ENCODE measurements at regions not wholly inside any gene's neighbourhood (a gene's known extent, or its start where the extent isn't known, plus 50 kb on each side); places are given as distances from the start of the nearest gene placed in this dataset.

GRCh38 chr1:58011978-58012377, 534.5 kb downstream of the OMA1 start:
- no peak for TF ChIP-seq CTCF (IDR thresholded peaks at IDR 0.05)
- TF ChIP-seq EZH2 (IDR thresholded peaks at IDR 0.05), result no peak

Measured in neural progenitor cell (in vitro differentiated cells).